Fibroblast of the conjunctiva (primary cell): ENCODE measurements at regions not wholly inside any gene's neighbourhood (a gene's known extent, or its start where the extent isn't known, plus 50 kb on each side); places are given as distances from the start of the nearest gene placed in this dataset.
"Not testable (repeated sequence)": the region's sequence is repeated elsewhere in the genome, so short reads cannot be mapped to it uniquely, and the experiment has no call there.

Source experiments
- DNase-seq: peaks from one replicate; pipeline ENCODE4 v3.0.0-alpha.2; 2010; ENCODE audit warnings: low read depth

GRCh38 chr2:146386096-146386495, 1458.7 kb upstream of the ACVR2A start:
- no peak for DNase-seq

DNA sequence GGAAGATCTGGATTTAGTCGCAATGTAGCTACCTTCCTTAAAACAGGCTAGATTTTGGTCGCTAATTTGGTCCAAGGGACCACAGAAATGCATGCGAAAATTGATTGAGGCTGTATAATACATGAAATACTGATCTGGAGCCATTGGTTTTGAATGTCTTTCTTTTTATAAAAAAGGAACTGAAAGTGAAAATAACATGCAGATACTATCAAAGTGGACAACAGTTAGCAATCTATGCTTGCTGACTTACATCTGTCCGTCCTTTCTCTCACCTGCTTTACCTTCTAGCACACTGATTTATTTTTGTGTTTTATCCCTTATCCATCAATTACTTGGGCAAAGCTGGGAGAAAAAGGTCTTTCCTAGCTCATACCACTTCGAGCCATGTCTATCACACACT, 1459.8 kb upstream of the ACVR2A start:
- no peak for DNase-seq

- DNase-seq, result no peak
These were observed 1468.2 kb upstream of the ACVR2A start for GRCh38 chr2:146376511-146377064.

GRCh38 chr2:146374505-146374904, 1470.3 kb upstream of the ACVR2A start:
- DNase-seq, result no peak

- not testable (repeated sequence) for DNase-seq
These were observed 1473.5 kb upstream of the ACVR2A start for GRCh38 chr2:146371364-146371763.

GRCh38 chr2:146370826-146371225, 1474.0 kb upstream of the ACVR2A start:
- no peak for DNase-seq

DNA sequence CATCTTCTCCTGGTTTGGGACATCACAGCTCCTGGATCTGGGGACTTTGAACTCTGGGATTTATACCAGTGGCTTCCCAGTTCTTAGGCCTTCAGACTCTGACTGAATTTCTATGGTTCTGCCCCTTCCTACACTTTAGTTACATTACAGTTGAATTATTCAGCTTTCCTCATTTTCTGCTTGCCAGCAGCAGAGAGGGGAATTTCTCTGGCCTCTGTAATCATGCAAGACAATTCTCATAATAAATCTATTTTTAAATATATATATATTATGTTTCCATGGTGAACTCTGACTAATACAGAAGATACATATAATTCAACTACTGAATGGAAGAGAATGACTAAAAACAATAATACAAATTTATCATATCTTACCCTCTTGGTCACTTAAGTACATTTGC, 1478.6 kb upstream of the ACVR2A start:
- DNase-seq, result no peak

- no peak for DNase-seq
These were observed 1479.8 kb upstream of the ACVR2A start for GRCh38 chr2:146365041-146365440.

- no peak for DNase-seq
These were observed 1481.1 kb upstream of the ACVR2A start for GRCh38 chr2:146363731-146364130.

DNA sequence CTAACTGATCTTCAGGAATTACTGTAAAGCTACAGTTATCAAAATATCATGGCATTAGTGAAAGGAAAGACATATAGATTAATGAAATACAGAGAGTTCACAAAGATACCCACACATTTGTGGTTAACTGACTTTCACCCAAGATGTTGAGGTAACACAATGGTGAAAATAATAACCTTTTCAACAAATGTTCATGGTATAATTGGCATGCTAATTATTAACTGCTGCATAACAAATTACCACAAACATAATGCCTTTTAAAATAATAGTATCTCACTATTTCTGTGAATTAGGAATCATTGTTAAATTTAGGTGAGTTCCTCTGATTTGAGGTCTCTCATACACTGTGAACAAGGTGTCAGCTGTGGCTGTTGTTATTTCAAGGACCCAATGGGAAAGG, 1493.1 kb upstream of the ACVR2A start:
- DNase-seq, result no peak

DNA sequence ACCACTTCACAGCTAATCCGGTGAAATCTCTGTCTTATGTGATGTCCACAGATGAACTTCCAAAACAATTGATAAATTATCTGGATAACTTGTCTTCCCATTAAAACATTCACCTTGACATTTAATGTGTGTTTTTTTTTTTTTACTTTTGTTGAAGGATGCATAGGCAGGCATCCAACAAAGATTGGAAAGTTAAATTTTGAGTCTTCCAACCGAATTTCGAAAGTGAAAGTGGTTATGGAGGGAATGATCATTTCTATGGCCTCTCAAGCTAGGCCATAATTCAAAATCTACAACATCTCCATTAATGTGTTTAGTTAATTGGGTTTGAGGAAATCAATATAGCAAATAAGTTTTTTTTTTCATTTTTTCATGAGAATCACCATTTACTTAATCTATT, 1495.5 kb upstream of the ACVR2A start:
- DNase-seq, result no peak

- no peak for DNase-seq
These were observed 1519.9 kb upstream of the ACVR2A start for GRCh38 chr2:146324951-146325350.

DNA sequence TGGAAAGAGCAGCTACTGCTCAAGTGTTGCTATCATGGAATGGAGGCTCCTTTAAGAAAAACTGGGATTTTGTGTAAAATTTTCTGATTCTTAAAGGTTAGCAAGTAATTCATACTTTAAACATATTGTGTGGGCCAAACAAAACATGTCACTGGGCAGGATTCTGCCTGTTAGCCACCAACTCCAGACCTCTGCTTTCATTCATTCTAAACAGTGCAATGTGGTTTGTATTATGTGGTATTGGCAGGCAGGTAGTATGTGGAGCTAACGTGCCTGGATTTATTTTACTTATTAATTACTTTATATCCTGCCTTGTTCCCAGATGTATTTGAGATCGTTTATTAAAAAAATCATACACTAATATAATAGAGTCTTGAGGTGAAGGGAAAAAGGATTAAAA, 1521.3 kb upstream of the ACVR2A start:
- DNase-seq, result no peak

DNA sequence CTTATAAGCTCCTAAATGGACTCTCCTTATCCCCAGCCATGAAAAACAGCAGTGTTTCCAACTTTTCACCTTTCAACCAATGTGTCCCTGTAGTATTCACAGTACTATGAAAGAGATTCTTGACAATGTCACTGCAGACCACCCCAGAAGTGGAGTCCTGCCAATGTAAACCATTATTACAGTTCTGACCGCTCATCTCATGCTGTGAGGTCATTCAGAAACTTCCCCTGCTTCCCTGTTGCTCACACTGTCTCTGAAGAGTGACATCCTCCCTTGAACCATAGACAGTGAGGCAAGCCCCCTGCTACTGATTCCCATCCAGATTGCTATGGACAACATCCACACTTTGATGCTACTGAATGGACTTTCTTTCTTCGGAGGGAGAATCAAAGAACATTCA, 1523.7 kb upstream of the ACVR2A start:
- no peak for DNase-seq

DNA sequence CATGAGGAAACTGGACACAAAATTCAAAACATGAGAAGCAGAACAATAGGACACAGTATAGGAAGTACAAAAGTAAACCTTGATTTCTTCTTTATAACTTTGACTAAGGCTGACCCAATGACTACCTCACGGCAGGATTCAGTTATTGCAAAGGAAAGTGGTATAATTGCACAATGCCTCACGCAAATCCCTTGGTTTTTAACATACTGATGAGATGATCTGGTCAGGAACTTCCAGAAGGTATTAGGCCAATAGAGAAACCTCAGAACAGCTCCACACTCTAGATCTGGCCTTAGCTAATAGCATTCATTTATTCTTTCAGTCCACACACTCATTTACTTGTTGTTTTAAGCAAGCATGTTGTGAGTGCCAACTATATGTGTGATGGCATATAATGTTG, 1526.9 kb upstream of the ACVR2A start:
- DNase-seq, result peak; percentile 31

GRCh38 chr2:146312899-146313298, 1531.9 kb upstream of the ACVR2A start:
- DNase-seq, result no peak

- no peak for DNase-seq
These were observed 1539.7 kb upstream of the ACVR2A start for GRCh38 chr2:146305164-146305563.

- no peak for DNase-seq
These were observed 1543.5 kb upstream of the ACVR2A start for GRCh38 chr2:146301287-146301686.

GRCh38 chr2:146295080-146295670, 1549.7 kb upstream of the ACVR2A start:
- no peak for DNase-seq

- no peak for DNase-seq
These were observed 1557.5 kb upstream of the ACVR2A start for GRCh38 chr2:146287281-146287680.

DNA sequence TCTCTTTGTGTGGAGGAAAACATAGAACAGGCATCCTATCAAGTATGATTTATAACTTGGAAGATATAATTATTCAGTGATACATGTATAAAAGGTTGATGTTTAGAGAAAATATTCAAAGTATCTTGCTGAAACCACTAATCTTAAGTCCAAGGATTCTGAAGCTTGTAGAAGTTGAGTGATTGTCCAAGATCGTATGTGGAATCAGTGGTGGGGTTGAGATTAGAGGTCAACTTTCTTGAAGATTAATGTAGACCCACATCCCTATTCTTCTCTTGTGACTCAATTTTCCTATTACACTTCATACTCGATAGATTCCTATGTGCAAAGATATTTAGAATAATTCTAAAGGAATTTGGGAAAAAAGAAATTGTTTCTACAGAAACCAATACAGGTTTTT, 1565.9 kb upstream of the ACVR2A start:
- no peak for DNase-seq

- DNase-seq, result no peak
These were observed 1573.5 kb upstream of the ACVR2A start for GRCh38 chr2:146271131-146271831.

DNA sequence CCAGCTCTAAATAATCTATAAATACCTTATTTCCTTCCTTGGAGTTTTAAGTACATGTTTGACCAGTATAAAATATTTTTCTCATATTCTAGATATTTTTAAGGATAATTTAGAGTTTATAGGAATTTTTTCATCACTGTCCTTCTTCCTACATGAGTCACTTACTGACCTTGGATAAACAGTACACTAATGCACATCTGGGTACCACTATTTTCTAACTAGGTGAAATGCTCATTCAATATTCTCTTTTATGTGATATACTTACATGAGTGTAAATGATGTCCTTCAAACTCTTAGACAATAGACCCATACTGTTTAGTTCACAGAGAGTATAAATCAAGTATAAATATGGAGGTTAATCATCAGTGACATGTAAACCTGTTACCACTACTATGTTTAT, 1574.2 kb upstream of the ACVR2A start:
- DNase-seq, result no peak

DNA sequence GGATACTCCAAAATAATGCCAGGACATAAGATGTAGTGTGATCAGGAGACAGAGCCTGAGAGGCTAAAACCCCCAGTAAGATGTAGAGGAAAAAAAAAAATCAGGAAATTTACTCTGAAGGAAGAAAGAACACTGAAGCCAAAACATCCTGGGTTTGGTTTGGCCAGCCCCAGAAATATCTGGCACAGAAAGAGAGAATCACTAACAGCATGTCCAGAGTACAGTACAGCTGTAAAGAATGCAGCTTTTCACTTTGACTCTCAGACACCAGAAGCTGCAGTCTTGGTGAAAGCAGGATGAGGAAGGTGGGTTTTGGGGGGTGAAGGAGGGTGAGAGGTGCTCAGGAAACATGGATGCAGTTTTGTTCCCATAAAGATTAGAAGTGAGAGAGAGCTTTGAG, 1577.7 kb upstream of the ACVR2A start:
- no peak for DNase-seq
